ENCODE measurements at regions not wholly inside any gene's neighbourhood (a gene's known extent, or its start where the extent isn't known, plus 50 kb on each side); places are given as distances from the start of the nearest gene placed in this dataset.
"Not testable (repeated sequence)": the region's sequence is repeated elsewhere in the genome, so short reads cannot be mapped to it uniquely, and the experiment has no call there.

DNA sequence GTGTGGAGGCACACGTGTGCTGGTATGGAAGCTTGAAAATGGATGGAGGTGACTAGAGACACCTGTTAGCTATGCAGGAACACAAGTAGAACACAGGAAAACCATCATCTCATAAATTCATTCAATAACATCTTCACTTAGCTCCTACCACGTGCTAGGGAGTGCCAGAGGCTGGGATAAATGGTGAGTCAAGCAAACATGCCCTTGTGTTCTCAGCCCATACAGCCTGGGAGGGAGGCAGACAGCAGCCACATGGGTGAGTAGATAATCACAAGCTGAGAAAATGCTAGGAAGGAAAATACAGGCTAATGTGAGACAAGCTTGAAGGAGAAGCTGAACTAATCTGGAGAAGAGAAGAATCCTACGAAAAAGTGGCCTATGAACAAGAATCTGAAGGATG is 468.0 kb upstream of the ZMIZ1 start:
- Histone ChIP-seq H3K27ac (ENCODE audit: low read depth) (no peak overlapping the region), H3K36me3 (ENCODE audit: insufficient read depth) (no peaks in the 10 kb centered on the region), H3K4me1 (ENCODE audit: insufficient read depth) (no peaks in the 10 kb centered on the region), H3K4me3 (ENCODE audit: low read depth, low read length) (no peak overlapping the region)
- 79% methylated on average over 3 of the region's 3 CpGs for WGBS
- DNase-seq (ENCODE audit: extremely low spot score), result no peak

DNA sequence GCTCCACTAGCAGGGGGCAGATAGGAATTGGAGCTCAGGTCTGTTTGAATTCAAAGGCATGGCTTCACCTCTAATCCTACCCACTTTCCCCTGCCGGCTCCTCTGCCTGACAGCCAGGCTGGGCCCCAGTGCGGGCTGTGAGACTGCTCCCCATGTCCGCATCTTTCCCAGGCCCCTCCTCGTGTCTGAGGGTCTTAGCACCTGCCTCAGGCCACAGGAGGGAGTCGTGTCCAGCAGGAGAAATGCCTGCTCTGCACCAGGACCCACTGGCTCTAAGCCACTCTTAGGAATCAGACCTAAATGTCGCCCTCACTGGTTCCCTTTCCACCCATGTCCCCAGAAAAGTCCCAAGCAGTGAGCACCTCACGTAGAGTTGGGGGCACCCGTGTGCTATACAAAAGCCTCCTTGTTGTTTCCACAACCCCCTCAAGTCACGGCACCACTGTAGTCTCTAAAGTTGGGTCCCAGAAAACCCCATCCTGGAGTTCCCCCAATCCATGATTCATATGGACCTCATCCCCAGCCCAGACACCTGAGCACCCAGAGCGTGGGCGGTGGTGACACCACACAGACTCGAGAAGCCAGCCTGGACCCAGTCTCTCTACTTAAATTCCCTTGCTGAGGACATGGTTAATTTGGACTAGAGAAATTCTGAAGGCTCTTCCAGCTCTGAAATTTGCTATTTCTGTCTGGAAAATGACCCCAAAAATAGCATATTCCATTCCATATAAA is 466.4 kb upstream of the ZMIZ1 start:
- no peak for DNase-seq (ENCODE audit: extremely low spot score)
- Histone ChIP-seq H3K4me1 (ENCODE audit: insufficient read depth) (no peaks in the 10 kb centered on the region), H3K4me3 (ENCODE audit: low read depth, low read length) (no peak overlapping the region), H3K36me3 (ENCODE audit: insufficient read depth) (no peaks in the 10 kb centered on the region), H3K27ac (ENCODE audit: low read depth) (no peak overlapping the region)
- 91% methylated on average over 12 of the region's 12 CpGs for WGBS

DNA sequence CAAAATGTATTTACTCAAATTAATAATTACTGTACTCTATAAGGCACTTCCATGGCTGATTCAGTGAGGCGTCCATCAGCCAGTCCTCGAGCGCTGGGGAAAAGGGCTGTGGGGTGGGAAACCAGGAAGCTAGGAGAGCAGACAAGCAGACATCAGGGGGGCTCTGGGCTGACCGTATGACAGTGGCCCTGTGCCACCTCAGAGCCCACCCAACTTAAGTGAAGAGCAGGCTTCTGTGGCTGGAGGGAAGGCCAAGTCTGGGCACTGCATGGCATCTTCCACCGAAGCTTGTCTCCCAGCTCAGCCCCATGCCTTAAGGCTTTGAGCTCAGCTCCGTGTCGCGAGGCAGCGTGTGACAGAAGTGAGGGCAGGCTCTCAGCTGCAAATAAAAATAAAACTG is 464.5 kb upstream of the ZMIZ1 start:
- Histone ChIP-seq H3K4me1 (ENCODE audit: insufficient read depth) (no peaks in the 10 kb centered on the region), H3K36me3 (ENCODE audit: insufficient read depth) (no peaks in the 10 kb centered on the region), H3K4me3 (ENCODE audit: low read depth, low read length) (no peak overlapping the region), H3K27ac (ENCODE audit: low read depth) (no peak overlapping the region)
- WGBS, result 92% methylated on average over 9 of the region's 9 CpGs
- DNase-seq (ENCODE audit: extremely low spot score), result no peak

DNA sequence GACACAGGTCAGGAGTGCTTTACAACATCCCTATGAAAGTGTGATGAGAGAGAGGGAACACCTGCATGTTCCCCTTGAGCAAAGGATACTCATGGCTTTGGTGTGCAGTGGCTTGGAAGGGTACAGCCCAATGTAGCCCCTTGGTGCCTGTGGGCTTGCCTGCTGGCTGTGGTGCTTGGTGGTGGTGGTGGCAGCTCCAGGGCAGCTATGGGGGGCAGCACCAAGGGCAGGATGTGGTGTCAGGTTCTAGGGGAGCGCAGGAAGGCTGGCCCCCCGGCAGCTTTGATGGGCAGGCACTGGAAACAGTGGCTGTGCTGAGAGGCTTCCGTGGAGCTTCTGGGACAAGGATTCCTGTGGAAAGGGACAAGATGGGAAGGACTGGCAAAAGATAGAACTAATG is 464.0 kb upstream of the ZMIZ1 start:
- 82% methylated on average over 3 of the region's 3 CpGs for WGBS
- H3K27ac ChIP-seq (ENCODE audit: low read depth), result no peak overlapping the region
- no peaks in the 10 kb centered on the region for H3K36me3 ChIP-seq (ENCODE audit: insufficient read depth)
- no peaks in the 10 kb centered on the region for H3K4me1 ChIP-seq (ENCODE audit: insufficient read depth)
- no peak overlapping the region for H3K4me3 ChIP-seq (ENCODE audit: low read depth, low read length)
- DNase-seq (ENCODE audit: extremely low spot score), result no peak

DNA sequence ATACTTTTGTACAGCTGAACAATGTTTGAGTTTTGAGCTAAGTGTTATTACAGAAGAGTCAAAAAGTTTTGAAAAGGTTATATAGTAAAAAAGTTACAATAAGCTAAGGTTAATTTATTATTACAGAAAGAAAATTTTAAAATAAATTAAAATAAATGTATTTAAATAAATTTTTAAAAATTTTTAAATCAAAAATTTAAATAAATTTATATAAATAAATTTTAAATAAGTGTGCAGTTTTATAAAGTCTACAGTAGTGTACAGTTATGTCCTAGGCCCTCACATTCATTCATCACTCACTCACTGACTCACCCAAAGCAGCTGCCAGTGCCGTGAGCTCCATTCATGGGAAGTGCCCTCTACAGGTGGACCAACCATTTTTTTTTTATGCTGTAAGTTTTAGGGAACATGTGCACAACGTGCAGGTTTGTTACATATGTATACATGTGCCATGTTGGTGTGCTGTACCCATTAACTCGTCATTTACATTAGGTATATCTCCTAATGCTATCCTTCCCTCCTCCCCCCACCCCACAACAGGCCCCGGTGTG is 462.9 kb upstream of the ZMIZ1 start:
- WGBS, result 91% methylated on average over 4 of the region's 4 CpGs
- no peak overlapping the region for H3K4me3 ChIP-seq (ENCODE audit: low read depth, low read length)
- no peak for DNase-seq (ENCODE audit: extremely low spot score)
- H3K36me3 ChIP-seq (ENCODE audit: insufficient read depth), result no peaks in the 10 kb centered on the region
- H3K4me1 ChIP-seq (ENCODE audit: insufficient read depth), result no peaks in the 10 kb centered on the region
- no peak overlapping the region for H3K27ac ChIP-seq (ENCODE audit: low read depth)

DNA sequence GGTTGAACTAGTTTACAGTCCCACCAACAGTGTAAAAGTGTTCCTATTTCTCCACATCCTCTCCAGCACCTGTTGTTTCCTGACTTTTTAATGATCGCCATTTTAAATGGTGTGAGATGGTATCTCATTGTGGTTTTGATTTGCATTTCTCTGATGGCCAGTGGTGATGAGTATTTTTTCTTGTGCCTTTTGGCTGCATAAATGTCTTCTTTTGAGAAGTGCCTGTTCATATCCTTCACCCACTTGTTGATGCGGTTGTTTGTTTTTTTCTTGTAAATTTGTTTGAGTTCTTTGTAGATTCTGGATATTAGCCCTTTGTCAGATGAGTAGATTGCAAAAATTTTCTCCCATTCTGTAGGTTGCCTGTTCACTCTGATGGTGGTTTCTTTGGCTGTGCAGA is 462.0 kb upstream of the ZMIZ1 start:
- 91% methylated on average over 2 of the region's 2 CpGs for WGBS
- not testable (repeated sequence) for DNase-seq (ENCODE audit: extremely low spot score); H3K27ac ChIP-seq (ENCODE audit: low read depth); H3K4me3 ChIP-seq (ENCODE audit: low read depth, low read length); H3K36me3 ChIP-seq (ENCODE audit: insufficient read depth); H3K4me1 ChIP-seq (ENCODE audit: insufficient read depth)

DNA sequence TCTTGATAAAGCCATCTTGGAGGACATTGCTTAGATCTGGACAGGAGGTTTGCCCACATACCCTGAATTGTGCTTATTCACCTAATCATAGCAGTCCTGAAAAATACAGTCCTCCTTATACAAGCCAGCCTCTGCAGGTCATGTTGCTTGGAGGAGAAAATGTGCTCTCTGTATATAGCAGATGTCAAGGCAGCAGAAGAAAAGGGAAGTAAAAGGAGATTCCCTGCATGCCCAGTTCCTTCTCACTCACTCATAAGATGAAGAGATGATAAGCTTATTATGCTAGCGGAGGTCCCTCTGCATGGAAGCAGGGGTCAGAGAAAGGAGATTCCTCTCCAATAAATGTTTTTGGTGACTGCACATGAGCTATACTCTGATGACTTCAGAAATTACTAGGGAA is 458.8 kb upstream of the ZMIZ1 start:
- Histone ChIP-seq H3K27ac (ENCODE audit: low read depth) (no peak overlapping the region), H3K4me3 (ENCODE audit: low read depth, low read length) (no peak overlapping the region), H3K4me1 (ENCODE audit: insufficient read depth) (no peaks in the 10 kb centered on the region), H3K36me3 (ENCODE audit: insufficient read depth) (no peaks in the 10 kb centered on the region)
- WGBS, result 58% methylated on average over 1 of the region's 1 CpG
- no peak for DNase-seq (ENCODE audit: extremely low spot score)

DNA sequence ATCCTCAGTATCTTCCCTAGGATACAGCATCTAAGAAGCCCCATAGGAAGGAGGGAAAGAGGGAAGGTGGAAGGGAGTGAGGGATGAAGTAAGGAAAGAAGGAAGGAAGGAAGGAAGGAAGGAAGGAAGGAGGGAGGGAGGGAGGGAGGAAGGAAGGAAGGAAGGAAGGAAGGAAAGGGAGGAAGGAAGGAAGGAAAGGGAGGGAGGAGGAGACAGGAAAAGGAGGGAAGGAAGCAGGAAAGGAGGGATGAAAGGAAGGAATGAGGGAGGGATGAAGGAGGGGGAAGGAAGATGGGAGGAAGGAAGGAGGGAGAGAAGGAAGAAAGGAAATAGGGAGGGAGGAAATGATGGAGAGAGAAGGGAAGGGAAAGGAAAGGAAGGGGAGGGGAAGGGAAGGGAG is 455.6 kb upstream of the ZMIZ1 start:
- H3K4me1 ChIP-seq (ENCODE audit: insufficient read depth), result no peaks in the 10 kb centered on the region
- no peaks in the 10 kb centered on the region for H3K36me3 ChIP-seq (ENCODE audit: insufficient read depth)
- no peak overlapping the region for H3K4me3 ChIP-seq (ENCODE audit: low read depth, low read length)

DNA sequence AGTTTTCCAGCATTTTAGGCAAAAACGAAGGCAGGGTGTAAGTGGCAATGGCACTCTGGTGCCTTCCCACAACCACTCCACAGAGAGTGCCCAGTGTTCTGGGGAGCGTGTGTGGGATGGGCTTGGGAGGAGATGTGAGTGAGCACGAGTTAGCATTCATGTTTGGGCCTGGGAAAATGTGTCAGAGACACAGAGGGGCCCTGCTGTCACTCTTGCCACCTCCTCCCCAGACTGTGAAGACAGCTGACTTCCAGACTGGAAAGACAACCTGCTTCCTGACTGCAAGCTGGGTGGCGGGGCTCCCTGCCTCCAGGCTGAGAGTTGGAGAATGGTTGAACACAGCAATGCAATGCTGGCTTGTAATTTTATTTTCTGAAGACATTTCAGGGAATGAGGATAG is 454.5 kb upstream of the ZMIZ1 start:
- WGBS, result 90% methylated on average over 4 of the region's 4 CpGs
- H3K36me3 ChIP-seq (ENCODE audit: insufficient read depth), result no peaks in the 10 kb centered on the region
- no peaks in the 10 kb centered on the region for H3K4me1 ChIP-seq (ENCODE audit: insufficient read depth)
- no peak overlapping the region for H3K27ac ChIP-seq (ENCODE audit: low read depth)
- no peak for DNase-seq (ENCODE audit: extremely low spot score)
- no peak overlapping the region for H3K4me3 ChIP-seq (ENCODE audit: low read depth, low read length)

More for the DNA sequence above, 455.6 kb upstream of the ZMIZ1 start:
- no peak overlapping the region for H3K27ac ChIP-seq (ENCODE audit: low read depth)
- DNase-seq (ENCODE audit: extremely low spot score), result no peak

DNA sequence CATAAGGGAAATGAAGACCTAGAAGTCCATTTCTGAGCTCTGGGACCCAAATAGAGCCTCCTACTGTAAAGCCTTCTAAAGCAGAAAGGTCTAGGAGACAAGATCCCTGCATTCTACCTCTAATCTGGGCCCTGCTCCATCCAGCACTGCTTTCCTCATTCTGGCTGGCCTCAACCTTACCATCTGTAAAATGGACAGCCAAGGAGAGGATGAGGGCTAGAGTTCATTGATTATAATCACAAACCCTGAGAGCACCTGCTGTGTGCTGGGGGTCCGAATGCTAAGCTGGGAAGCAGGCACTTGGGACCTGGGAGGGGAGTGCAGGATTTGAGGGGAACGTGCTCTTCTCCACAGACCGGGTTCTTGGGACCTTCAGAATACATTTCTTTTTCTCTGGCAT is 454.0 kb upstream of the ZMIZ1 start:
- Histone ChIP-seq H3K4me1 (ENCODE audit: insufficient read depth) (no peaks in the 10 kb centered on the region), H3K36me3 (ENCODE audit: insufficient read depth) (no peaks in the 10 kb centered on the region), H3K27ac (ENCODE audit: low read depth) (no peak overlapping the region), H3K4me3 (ENCODE audit: low read depth, low read length) (no peak overlapping the region)
- WGBS, result 96% methylated on average over 3 of the region's 3 CpGs
- DNase-seq (ENCODE audit: extremely low spot score), result no peak

DNA sequence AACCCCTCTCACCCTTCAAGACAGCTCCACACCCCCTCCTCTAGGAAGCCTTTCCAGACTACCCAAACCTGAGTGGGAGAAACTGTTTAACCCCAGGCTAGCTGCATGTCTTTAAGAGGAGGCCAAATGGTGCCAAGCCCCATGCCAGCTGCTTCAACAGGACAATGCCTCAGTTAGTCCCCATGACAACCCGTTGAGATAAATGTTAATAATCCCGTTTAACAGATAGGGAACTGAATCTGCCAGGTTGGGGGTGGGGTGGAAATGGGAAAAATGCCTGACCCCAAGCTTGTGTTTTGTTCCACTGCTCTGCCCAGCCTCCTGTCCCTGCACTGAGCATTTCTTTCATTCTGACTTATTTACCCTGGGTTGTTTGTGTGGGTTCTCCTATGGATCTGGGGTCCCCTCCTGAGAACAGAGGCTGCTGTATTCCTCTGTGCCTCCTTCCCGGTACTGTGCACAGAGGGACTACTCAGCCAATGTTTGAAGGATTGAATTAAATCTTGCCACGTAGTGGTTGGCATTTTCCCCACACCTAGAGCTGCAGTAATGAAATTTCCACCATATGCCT is 452.6 kb upstream of the ZMIZ1 start:
- H3K36me3 ChIP-seq (ENCODE audit: insufficient read depth), result no peaks in the 10 kb centered on the region
- no peak overlapping the region for H3K4me3 ChIP-seq (ENCODE audit: low read depth, low read length)
- WGBS, result 54% methylated on average over 4 of the region's 4 CpGs
- no peaks in the 10 kb centered on the region for H3K4me1 ChIP-seq (ENCODE audit: insufficient read depth)
- H3K27ac ChIP-seq (ENCODE audit: low read depth), result no peak overlapping the region
- no peak for DNase-seq (ENCODE audit: extremely low spot score)

DNA sequence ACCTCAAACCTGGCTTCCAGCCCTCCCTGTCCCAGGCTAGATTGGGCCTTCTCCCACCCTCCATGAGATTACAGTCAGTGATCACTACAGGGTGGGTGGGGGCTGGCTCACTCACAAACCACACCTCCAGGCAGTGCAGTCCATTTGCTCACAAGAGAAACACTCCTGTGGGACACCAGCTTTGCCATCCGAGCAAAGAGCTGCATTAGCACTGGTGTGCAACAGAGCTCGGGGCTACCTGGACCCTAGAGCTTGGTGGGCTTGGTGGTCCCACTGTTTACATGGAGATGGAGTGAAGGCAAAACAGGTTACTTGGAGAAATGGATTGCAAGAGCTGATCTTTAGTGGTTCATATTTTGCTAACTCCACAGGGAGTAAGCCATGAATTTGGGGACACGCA is 451.7 kb upstream of the ZMIZ1 start:
- WGBS, result 93% methylated on average over 3 of the region's 3 CpGs
- Histone ChIP-seq H3K36me3 (ENCODE audit: insufficient read depth) (no peaks in the 10 kb centered on the region), H3K27ac (ENCODE audit: low read depth) (no peak overlapping the region), H3K4me3 (ENCODE audit: low read depth, low read length) (no peak overlapping the region), H3K4me1 (ENCODE audit: insufficient read depth) (no peaks in the 10 kb centered on the region)
- DNase-seq (ENCODE audit: extremely low spot score), result no peak

DNA sequence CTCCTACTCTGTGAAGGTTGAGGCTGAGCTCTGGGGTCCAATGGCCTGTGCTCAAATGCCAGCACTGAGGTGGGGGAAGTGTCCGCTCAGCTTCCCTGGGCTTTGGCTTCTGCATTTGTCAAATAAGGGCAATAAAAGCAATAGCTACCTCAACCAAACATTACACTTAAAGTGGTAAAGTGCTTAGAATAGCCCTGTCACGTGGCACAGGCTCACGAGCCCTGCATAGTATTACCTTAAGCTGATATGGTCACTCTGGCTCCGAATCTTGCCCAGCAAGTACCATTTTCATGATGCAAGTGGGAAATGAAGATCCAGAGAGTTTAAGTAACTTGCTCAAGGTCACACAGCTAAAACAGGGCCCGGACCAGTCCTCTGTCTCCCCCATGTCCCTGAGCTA is 451.1 kb upstream of the ZMIZ1 start:
- DNase-seq (ENCODE audit: extremely low spot score), result no peak
- Histone ChIP-seq H3K27ac (ENCODE audit: low read depth) (no peak overlapping the region), H3K4me1 (ENCODE audit: insufficient read depth) (no peaks in the 10 kb centered on the region), H3K36me3 (ENCODE audit: insufficient read depth) (no peaks in the 10 kb centered on the region), H3K4me3 (ENCODE audit: low read depth, low read length) (no peak overlapping the region)
- 81% methylated on average over 5 of the region's 5 CpGs for WGBS

DNA sequence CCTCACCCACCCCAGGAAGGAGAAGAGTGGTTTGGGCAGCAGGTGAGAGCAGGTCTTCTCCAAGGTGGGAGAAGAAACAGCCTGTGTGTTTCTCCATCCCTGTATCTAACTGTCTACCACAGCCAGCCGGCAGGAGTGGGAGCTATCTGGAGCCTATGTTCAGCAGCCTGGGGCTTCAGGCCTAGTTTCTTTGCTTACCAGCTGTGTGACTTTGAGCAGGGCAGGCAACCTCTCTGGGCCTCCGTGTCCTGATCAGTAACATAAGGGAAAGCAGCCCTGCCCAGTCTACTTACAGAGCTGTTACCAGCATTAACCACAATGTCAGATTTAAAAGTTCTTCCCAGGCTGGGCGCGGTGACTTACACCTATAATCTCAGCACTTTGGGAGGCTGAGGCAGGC is 450.7 kb upstream of the ZMIZ1 start:
- DNase-seq (ENCODE audit: extremely low spot score), result no peak
- WGBS, result 99% methylated on average over 4 of the region's 4 CpGs
- Histone ChIP-seq H3K36me3 (ENCODE audit: insufficient read depth) (no peaks in the 10 kb centered on the region), H3K4me3 (ENCODE audit: low read depth, low read length) (no peak overlapping the region), H3K4me1 (ENCODE audit: insufficient read depth) (no peaks in the 10 kb centered on the region), H3K27ac (ENCODE audit: low read depth) (no peak overlapping the region)
